ENCODE measurements at regions not wholly inside any gene's neighbourhood (a gene's known extent, or its start where the extent isn't known, plus 50 kb on each side); places are given as distances from the start of the nearest gene placed in this dataset.

GRCh38 chr15:97076011-97076410 lies 745.5 kb downstream of the NR2F2 start:
- Histone ChIP-seq H3K27me3 (peaks cover 0 to 8% (median 0%) of the 10 kb centered on the region in 9 donors), H3K36me3 (no peaks in the 10 kb centered on the region), H3K4me1 (no peaks in the 10 kb centered on the region), H3K4me3 (no peak overlapping the region), H3K27ac (no peak overlapping the region), H3K9me3 (peaks cover 0 to 15% (median 7%) of the 10 kb centered on the region in 12 donors)
- no peak for ATAC-seq
- no peak for DNase-seq
- no peak for TF ChIP-seq POLR2A (IDR thresholded peaks at IDR 0.05)
- no peak for TF ChIP-seq CTCF (IDR thresholded peaks at IDR 0.05)
- intact Hi-C loops (cut with DNase I) = no loop called here
- 57 to 72% (median 64%) methylated on average over 5 of the region's 5 CpGs for WGBS, 4 donors

- H3K4me3 ChIP-seq = no peak overlapping the region
- peaks cover 0 to 9% (median 0%) of the 10 kb centered on the region in 9 donors for H3K27me3 ChIP-seq
- ATAC-seq (no peak), DNase-seq (no peak)
- no peaks in the 10 kb centered on the region for H3K4me1 ChIP-seq
- intact Hi-C loops (cut with DNase I) = no loop called here
- H3K36me3 ChIP-seq = no peaks in the 10 kb centered on the region
- H3K9me3 ChIP-seq = peaks cover 0 to 15% (median 7%) of the 10 kb centered on the region in 12 donors
- 56 to 60% (median 58%) methylated on average over 2 of the region's 2 CpGs for WGBS, 4 donors
- no peak overlapping the region for H3K27ac ChIP-seq
- TF ChIP-seq CTCF (IDR thresholded peaks at IDR 0.05) (no peak), POLR2A (IDR thresholded peaks at IDR 0.05) (no peak)
Measured at GRCh38 chr15:97077975-97078374, 747.5 kb downstream of the NR2F2 start.

GRCh38 chr15:97078591-97078990 lies 748.1 kb downstream of the NR2F2 start:
- TF ChIP-seq POLR2A (IDR thresholded peaks at IDR 0.05) = no peak
- TF ChIP-seq CTCF (IDR thresholded peaks at IDR 0.05) = no peak
- Histone ChIP-seq H3K36me3 (no peaks in the 10 kb centered on the region), H3K27ac (no peak overlapping the region), H3K4me1 (no peaks in the 10 kb centered on the region), H3K4me3 (no peak overlapping the region), H3K27me3 (peaks cover 0 to 12% (median 0%) of the 10 kb centered on the region in 9 donors), H3K9me3 (peaks cover 0 to 15% (median 7%) of the 10 kb centered on the region in 12 donors)
- WGBS, 4 donors = 58 to 72% (median 62%) methylated on average over 6 of the region's 6 CpGs
- ATAC-seq (no peak), DNase-seq (no peak)
- intact Hi-C loops (cut with DNase I) = no loop called here

- DNase-seq (no peak), ATAC-seq (no peak)
- H3K4me3 ChIP-seq = no peak overlapping the region
- TF ChIP-seq POLR2A (IDR thresholded peaks at IDR 0.05) (no peak), CTCF (IDR thresholded peaks at IDR 0.05) (no peak)
- H3K4me1 ChIP-seq = no peaks in the 10 kb centered on the region
- H3K27ac ChIP-seq = no peak overlapping the region
- peaks cover 0 to 12% (median 0%) of the 10 kb centered on the region in 9 donors for H3K27me3 ChIP-seq
- WGBS, 4 donors = 74 to 84% (median 77%) methylated on average over 6 of the region's 6 CpGs
- intact Hi-C loops (cut with DNase I) = no loop called here
- no peaks in the 10 kb centered on the region for H3K36me3 ChIP-seq
- no peaks in the 10 kb centered on the region for H3K9me3 ChIP-seq
Measured at GRCh38 chr15:97081666-97082226, 751.2 kb downstream of the NR2F2 start.

Measured in heart left ventricle (tissue), 16 donors.